T-helper 1 cell treated with Interleukin-12 subunit alpha and Interleukin-12 subunit beta and Interleukin-4 antibody, amounts not matched to agents 30 μg/mL and 1 μg/mL, for 36 hours (primary cell): ENCODE measurements at regions not wholly inside any gene's neighbourhood (a gene's known extent, or its start where the extent isn't known, plus 50 kb on each side); places are given as distances from the start of the nearest gene placed in this dataset.
"Not testable (repeated sequence)": the region's sequence is repeated elsewhere in the genome, so short reads cannot be mapped to it uniquely, and the experiment has no call there.

Experiments
- H3K27ac Mint-ChIP-seq: one replicate; pipeline ENCODE4 v1.8.0; 2021; ENCODE audit warnings: mild to moderate bottlenecking, mixed read lengths
- H3K27me3 Mint-ChIP-seq: one replicate; pipeline ENCODE4 v1.8.0; 2021; ENCODE audit warnings: low read depth, mixed read lengths
- H3K36me3 Mint-ChIP-seq: one replicate; pipeline ENCODE4 v1.8.0; 2021; ENCODE audit warnings: low read depth, mixed read lengths
- H3K4me1 Mint-ChIP-seq: one replicate; pipeline ENCODE4 v1.8.0; 2021; ENCODE audit warnings: low read depth, mixed read lengths
- H3K4me3 Mint-ChIP-seq: one replicate; pipeline ENCODE4 v1.8.0; 2021; ENCODE audit warnings: mild to moderate bottlenecking, moderate library complexity, mixed read lengths
- H3K9me3 Mint-ChIP-seq: one replicate; pipeline ENCODE4 v1.8.0; 2021; ENCODE audit warnings: mixed read lengths

DNA sequence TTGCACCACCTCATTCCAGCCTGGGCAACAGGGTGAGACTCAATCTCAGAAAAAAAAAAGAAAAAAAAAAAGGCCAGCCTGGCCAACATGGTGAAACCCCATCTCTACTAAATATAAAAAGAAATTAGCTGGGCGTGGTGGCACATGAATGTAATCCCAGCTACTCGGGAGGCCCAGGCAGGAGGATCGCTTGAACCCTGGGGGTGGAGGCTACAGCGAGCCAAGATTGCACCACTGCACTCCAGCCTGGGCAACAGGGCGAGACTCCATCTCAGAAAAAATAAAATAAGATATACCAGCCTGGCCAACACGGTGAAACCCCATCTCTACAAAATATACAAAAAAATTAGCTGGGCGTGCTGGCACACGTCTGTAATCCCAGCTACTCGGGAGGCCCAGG, 1602.3 kb downstream of the RPIA start:
- H3K9me3 Mint-ChIP-seq: peaks cover 11% of the 10 kb centered on the region
- not testable (repeated sequence) for H3K4me1 Mint-ChIP-seq, H3K27ac Mint-ChIP-seq

DNA sequence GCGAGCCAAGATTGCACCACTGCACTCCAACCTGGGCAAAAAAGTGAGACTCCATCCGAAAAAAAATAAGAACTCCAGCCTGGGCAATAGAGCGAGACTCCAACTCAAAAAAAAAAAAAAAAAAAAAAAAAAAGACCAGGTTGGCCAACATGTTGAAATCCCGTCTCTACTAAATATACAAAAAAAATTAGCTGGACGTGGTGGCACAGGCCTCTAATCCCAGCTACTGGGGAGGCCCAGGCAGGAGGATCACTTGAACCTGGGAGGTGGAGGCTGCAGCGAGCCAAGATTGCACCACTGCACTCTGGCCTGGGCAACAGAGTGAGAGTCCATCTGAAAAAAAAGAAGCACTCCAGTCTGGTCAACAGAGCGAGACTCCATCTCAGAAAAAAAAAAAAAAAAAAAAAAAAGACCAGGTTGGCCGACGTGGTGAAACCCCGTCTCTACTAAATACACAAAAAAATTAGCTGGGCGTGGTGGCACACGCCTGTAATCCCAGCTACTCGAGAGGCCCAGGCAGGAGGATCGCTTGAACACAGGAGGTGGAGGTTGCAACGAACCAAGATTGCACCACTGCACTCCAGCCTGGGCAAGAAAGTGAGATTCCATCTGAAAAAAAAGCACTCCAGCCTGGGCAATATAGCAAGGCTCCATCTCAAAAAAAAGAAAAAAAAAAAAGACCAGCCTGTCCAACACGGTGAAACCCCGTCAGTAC, 1603.7 kb downstream of the RPIA start:
- H3K4me1 Mint-ChIP-seq, H3K27me3 Mint-ChIP-seq: not testable (repeated sequence)

More for the DNA sequence above, 1602.3 kb downstream of the RPIA start:
- not testable (repeated sequence) for H3K27me3 Mint-ChIP-seq, H3K4me3 Mint-ChIP-seq, H3K36me3 Mint-ChIP-seq

DNA sequence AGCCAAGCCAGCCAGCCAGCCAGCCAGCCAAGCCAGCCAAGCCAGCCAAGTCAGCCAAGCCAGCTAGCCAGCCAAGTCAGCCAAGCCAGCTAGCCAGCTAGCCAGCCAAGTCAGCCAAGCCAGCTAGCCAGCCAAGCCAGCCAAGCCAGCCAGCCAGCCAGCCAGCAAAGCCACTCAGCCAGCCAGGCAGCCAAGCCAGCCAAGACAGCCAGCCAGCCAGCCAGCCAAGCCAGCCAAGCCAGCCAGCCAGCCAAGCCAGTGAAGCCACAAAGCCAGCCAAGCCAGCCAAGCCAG, 1605.0 kb downstream of the RPIA start:
- H3K36me3 Mint-ChIP-seq, H3K4me1 Mint-ChIP-seq, H3K27me3 Mint-ChIP-seq, H3K4me3 Mint-ChIP-seq, H3K27ac Mint-ChIP-seq: not testable (repeated sequence)
- peaks cover 11% of the 10 kb centered on the region for H3K9me3 Mint-ChIP-seq

More for the DNA sequence above, 1603.7 kb downstream of the RPIA start:
- not testable (repeated sequence) for H3K27ac Mint-ChIP-seq, H3K4me3 Mint-ChIP-seq, H3K36me3 Mint-ChIP-seq
- H3K9me3 Mint-ChIP-seq: peaks cover 11% of the 10 kb centered on the region

DNA sequence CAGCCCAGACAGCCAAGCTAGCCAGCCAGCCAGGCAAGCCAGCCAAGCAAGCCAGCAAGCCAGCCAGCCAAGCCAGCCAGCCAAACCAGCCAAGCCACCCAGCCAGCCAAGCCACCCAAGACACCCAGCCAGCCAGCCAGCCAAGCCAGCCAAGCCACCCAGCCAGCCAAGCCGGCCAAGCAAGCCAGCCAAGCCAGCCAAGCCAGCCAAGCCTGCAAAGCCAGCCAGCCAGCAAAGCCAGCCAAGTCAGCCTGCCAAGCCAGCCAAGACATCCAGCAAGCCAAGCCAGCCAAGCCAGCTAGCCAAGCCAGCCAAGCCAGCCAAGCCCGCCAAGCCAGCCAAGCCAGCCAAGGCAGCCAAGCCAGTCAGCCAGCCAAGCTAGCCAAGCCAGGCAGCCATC, 1606.2 kb downstream of the RPIA start:
- not testable (repeated sequence) for H3K36me3 Mint-ChIP-seq, H3K4me3 Mint-ChIP-seq, H3K27me3 Mint-ChIP-seq, H3K27ac Mint-ChIP-seq, H3K4me1 Mint-ChIP-seq
- H3K9me3 Mint-ChIP-seq: peaks cover 11% of the 10 kb centered on the region

DNA sequence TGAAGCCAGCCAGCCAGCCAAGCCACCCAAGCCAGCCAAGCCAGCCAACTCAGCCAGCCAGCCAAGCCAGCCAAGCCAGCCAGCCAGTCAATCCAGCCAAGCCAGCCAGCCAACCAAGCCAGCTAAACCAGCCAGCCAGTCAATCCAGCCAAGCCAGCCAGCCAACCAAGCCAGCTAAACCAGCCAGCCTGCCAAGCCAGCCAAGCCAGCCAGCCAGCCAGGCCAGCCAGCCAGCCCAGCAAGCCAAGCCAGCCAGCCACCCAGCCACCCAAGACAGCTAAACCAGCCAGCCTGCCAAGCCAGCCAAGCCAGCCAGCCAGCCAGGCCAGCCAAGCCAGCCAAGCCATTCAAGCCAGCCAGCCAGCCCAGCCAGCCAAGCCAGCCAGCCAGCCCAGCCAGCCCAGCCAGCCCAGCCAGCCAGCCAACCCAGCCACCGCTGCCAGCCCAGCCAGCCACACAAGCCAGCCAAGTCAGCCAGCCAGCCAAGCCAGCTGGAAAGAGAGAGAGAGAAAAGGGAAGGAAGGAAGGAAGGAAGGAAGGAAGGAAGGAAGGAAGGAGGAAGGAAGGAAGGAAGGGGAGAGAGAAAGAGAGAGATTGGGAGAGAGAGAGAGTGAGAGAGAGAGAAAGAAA, 1606.8 kb downstream of the RPIA start:
- not testable (repeated sequence) for H3K36me3 Mint-ChIP-seq, H3K4me1 Mint-ChIP-seq, H3K27me3 Mint-ChIP-seq, H3K4me3 Mint-ChIP-seq, H3K27ac Mint-ChIP-seq
- peaks cover 11% of the 10 kb centered on the region for H3K9me3 Mint-ChIP-seq

DNA sequence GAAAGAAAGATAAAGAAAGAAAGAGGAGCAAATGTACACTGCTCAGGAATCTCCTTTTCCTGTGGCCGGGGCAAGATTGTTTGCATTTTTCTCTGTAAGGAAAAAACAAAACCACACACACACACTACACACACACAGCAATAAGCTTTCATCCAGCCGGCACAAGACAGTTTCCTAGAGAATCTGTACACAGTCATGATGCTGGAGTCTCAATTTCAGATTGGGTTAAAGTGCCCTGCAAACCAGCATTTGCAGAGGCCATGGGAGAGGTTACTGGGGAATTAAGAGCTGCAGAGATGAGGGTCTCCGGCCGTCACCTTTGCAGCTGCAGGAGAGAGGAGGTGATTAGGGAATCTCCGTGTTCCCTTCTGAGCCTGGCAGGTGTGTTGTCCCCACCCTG, 1607.5 kb downstream of the RPIA start:
- H3K9me3 Mint-ChIP-seq: peaks cover 11% of the 10 kb centered on the region
- not testable (repeated sequence) for H3K27me3 Mint-ChIP-seq, H3K36me3 Mint-ChIP-seq, H3K4me3 Mint-ChIP-seq, H3K4me1 Mint-ChIP-seq, H3K27ac Mint-ChIP-seq

DNA sequence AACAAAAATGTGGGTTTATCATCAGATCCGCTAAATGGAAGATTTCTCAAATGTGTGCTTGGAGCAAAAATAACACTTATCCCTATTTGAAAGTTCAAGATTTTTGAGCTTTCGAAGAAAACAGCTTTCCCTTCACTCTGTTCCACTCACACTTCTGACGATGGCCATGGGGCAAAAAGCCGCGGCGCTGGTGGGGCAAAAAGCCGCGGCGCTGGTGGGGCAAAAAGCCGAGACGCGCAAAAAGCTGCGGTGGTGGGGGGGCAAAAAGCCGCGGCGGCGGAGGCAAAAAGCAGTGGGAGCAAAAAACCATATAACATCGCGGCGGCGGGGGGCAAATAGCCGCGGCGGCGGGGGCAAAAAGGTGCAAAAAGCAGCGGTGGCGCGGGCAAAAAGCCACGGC, 1631.5 kb downstream of the RPIA start:
- Mint-ChIP-seq H3K27ac (peak overlapping the region; percentile 74), H3K27me3 (peaks cover 12% of the 10 kb centered on the region), H3K4me3 (peak overlapping the region; percentile 47)
- not testable (repeated sequence) for H3K9me3 Mint-ChIP-seq, H3K36me3 Mint-ChIP-seq, H3K4me1 Mint-ChIP-seq

DNA sequence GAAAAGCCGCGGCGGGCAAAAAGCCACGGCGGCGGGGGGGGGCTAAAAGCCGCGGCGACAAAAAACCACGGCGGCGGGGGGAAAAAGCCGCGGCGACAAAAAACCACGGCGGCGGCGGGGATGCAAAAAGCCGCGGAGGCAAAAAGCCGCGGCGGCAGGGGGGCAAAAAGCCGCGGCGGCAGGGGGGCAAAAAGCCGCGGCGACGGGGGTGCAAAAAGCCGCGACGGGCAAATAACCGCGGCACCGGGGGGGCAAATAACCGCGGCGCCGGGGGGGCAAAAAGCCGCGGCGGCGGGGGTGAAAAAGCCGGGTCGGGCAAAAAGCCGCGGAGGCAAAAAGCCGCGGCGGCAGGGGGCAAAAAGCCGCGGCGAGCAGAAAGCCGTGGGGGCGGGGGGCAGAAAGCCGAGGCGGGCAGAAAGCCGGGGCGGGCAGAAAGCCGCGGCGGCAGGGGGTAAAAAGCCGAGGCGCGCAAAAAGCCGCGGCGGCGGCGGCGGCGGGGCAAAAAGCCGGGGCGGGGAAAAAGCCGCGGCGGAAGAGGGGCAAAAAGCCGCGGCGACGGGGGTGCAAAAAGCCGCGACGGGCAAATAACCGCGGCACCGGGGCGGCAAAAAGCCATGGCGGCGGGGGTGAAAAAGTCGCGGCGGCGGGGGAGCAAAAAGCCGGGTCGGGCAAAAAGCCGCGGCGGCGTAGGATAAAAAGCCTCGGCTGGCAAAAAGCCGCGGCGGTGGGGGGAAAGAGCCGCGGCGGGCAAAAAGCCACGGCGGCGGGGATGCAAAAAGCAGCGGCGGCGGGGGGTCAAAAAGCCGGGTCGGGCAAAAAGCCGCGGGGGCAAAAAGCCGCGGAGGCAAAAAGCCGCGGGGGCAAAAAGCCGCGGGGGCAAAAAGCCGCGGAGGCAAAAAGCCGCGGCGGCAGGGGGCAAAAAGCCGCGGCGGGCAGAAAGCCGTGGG, 1632.4 kb downstream of the RPIA start:
- peaks cover 12% of the 10 kb centered on the region for H3K27me3 Mint-ChIP-seq
- not testable (repeated sequence) for H3K9me3 Mint-ChIP-seq, H3K4me3 Mint-ChIP-seq, H3K36me3 Mint-ChIP-seq, H3K27ac Mint-ChIP-seq, H3K4me1 Mint-ChIP-seq

DNA sequence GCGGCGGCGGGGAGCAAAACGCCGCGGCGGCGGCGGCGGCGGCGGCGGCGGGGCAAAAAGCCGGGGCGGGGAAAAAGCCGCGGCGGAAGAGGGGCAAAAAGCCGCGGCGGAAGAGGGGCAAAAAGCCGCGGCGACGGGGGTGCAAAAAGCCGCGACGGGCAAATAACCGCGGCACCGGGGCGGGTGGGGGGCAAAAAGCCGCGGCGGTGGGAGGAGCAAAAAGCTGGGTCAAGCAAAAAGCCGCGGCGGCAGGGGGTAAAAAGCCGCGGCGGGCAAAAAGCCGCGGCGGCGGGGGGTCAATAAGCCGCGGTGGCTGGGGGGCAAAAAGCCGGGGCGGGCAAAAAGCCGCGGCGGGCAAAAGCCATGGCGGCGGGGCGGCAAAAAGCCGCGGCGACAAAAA, 1633.2 kb downstream of the RPIA start:
- H3K9me3 Mint-ChIP-seq, H3K36me3 Mint-ChIP-seq, H3K27ac Mint-ChIP-seq, H3K4me3 Mint-ChIP-seq, H3K4me1 Mint-ChIP-seq: not testable (repeated sequence)
- H3K27me3 Mint-ChIP-seq: peaks cover 12% of the 10 kb centered on the region

DNA sequence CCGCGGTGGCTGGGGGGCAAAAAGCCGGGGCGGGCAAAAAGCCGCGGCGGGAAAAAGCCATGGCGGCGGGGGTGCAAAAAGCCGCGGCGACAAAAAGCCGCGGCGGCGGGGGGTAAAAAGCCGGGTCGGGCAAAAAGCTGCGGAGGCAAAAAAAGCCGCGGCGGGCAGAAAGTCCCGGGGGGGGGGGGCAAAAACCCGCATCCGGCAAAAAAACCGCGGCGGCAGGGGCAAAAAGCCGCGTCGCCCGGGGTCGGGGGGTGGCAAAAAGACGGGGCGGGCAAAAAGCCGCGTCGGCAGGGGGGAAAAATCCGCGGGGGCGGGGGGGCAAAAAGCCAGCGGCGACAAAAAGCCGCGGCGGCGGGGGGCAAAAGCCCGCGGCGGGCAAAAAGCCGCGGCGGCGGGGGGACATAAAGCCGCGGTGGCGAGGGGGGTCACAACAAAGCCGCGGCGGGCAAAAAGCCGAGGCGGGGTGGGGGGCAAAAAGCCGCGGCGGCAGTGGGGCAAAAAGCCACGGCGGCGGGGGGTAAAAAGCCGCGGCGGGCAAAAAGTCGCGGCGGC, 1634.4 kb downstream of the RPIA start:
- not testable (repeated sequence) for H3K9me3 Mint-ChIP-seq, H3K4me3 Mint-ChIP-seq, H3K4me1 Mint-ChIP-seq, H3K36me3 Mint-ChIP-seq, H3K27me3 Mint-ChIP-seq, H3K27ac Mint-ChIP-seq

DNA sequence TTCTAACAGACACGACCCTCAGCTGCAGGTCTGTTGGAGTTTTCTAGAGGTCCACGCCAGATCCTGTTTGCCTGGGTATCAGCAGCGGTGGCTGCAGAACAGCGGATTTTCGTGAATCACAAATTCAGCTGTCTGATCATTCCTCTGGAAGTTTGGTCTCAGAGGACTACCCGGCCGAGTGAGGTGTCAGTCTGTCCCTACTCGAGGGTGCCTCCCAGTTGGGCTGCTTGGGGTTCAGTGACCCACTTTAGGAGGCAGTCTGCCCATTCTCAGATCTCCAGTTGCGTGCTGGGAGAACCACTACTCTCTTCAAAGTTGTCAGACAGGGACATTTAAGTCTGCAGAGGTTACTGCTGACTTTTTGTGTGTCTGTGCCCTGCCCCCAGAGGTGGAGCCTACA, 1664.1 kb downstream of the RPIA start:
- not testable (repeated sequence) for H3K27me3 Mint-ChIP-seq, H3K4me3 Mint-ChIP-seq, H3K27ac Mint-ChIP-seq, H3K36me3 Mint-ChIP-seq, H3K9me3 Mint-ChIP-seq, H3K4me1 Mint-ChIP-seq

DNA sequence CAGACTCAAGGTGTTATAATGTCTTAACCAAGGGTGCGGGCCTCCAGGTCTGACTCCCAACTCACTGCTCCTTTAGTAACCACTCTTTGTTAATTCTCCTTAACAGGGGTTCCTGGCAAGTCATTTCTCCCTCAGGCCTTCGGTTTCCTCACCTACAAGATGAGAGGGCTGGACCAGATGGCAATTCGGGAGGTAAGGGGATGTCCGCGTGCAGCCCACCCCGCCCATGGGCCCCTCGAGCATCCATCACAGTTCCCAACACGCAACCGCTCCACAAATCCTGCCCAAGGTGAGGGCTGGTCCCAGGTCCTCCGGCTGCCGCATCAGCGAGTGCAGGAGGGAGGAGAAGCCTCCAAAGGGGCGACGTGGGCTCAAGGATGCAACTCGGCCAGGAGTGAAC, 1667.9 kb downstream of the RPIA start:
- H3K9me3 Mint-ChIP-seq, H3K4me1 Mint-ChIP-seq, H3K27ac Mint-ChIP-seq, H3K36me3 Mint-ChIP-seq, H3K27me3 Mint-ChIP-seq, H3K4me3 Mint-ChIP-seq: not testable (repeated sequence)

DNA sequence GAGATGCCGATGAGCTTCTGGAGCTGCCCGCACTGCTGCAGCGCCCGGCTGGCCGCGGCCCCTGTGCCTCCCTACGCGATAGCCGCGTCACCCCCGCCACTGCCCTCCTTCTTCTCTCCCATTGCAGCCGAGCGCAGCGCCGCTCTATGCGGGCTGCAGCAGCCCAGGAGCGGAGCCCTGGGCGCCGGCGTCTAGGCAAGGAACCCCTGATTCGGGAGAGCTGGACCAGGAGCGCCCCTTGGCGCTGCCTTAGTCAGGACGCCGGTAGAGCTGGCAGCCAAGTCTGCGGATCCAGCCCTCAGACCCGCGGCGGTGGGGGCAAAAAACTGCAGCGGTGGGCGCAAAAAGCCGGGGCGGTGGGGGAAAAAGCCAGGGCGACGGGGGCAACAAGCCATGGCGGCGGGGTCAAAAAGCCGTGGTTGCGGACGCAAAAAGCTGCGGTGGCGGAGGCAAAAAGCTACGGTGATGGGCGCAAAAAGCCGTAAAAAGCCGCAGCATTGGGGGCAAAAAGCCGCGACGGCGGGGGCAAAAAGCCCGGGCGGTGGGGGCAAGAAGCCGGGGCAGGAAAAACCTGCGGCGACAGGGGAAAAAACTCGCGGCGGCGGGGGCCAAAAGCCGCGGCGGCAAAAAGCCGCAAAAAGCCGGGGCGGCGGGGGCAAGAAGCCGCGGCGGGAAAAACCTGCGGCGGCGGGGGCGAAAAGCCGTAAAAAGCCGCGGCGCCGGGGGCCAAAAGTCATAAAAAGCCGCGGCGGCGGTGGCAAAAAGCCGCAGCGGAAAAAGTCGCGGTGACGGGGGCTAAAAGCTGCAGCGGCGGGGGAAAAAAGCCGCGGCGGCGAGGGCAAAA, 1668.6 kb downstream of the RPIA start:
- H3K4me3 Mint-ChIP-seq, H3K4me1 Mint-ChIP-seq, H3K36me3 Mint-ChIP-seq, H3K27ac Mint-ChIP-seq, H3K27me3 Mint-ChIP-seq, H3K9me3 Mint-ChIP-seq: not testable (repeated sequence)

DNA sequence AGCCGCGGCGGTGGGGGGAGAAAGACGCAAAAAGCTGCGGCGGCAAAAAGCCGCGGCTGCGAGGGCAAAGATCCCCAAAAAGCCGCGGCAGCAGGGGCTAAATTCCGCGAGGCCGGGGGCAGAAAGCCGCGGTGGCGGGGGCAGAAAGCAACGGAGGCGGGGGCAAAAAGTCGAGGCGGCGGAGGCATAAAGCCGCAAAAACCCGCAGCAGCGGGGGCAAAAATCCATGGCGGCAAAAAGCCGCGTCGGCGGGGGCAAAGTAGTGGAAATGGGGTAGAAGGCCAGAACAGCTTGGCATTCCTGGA, 1669.2 kb downstream of the RPIA start:
- not testable (repeated sequence) for H3K27ac Mint-ChIP-seq, H3K27me3 Mint-ChIP-seq, H3K4me1 Mint-ChIP-seq, H3K4me3 Mint-ChIP-seq, H3K36me3 Mint-ChIP-seq, H3K9me3 Mint-ChIP-seq
